Activated naive CD4-positive, alpha-beta T cell treated with anti-CD3 and anti-CD28 coated beads, Interleukin-2, amount 50 U/mL, for 72 hours (primary cell): ENCODE measurements at regions not wholly inside any gene's neighbourhood (a gene's known extent, or its start where the extent isn't known, plus 50 kb on each side); places are given as distances from the start of the nearest gene placed in this dataset.
A peak's percentile ranks its signal among the peaks of the same experiment; 100 is the strongest.
"Not testable (repeated sequence)": the region's sequence is repeated elsewhere in the genome, so short reads cannot be mapped to it uniquely, and the experiment has no call there.

Experiments
- ATAC-seq, 2 donors: fragments of 150-1000 bp; cut with Tn5 transposase; 2 replicates each; pipeline ENCODE4 v1.10.0; 2021; ENCODE audit warnings: mild to moderate bottlenecking in 2 of 2, moderate library complexity in 2 of 2
- DNase-seq, 2 donors: peaks; one replicate each; pipeline ENCODE4 v3.0.0; 2021 to 2022; ENCODE audit warnings: low spot score in 2 of 2
- H3K27ac Mint-ChIP-seq, 2 donors: one replicate each; pipeline ENCODE4 v1.8.0; 2022; ENCODE audit warnings: mild to moderate bottlenecking in 2 of 2, mixed read lengths in 2 of 2
- H3K36me3 Mint-ChIP-seq, 2 donors: one replicate each; pipeline ENCODE4 v1.8.0; 2022; ENCODE audit warnings: mixed read lengths in 2 of 2
- H3K9me3 Mint-ChIP-seq, 2 donors: one replicate each; pipeline ENCODE4 v1.8.0; 2022; ENCODE audit warnings: mixed read lengths in 2 of 2

- no peak overlapping the region for H3K27ac Mint-ChIP-seq
- H3K9me3 Mint-ChIP-seq, result peaks cover 27 to 32% of the 10 kb centered on the region in 2 donors
- H3K36me3 Mint-ChIP-seq, result peaks cover 0 to 28% of the 10 kb centered on the region in 2 donors
- DNase-seq (no peak), ATAC-seq (no peak)
These were observed 133.6 kb downstream of the TMEM121 start for GRCh38 chr14:105659935-105660527.

- no peak overlapping the region for H3K27ac Mint-ChIP-seq
- peaks cover 0 to 28% of the 10 kb centered on the region in 2 donors for H3K36me3 Mint-ChIP-seq
- DNase-seq (no peak), ATAC-seq (no peak)
- peaks cover 27 to 32% of the 10 kb centered on the region in 2 donors for H3K9me3 Mint-ChIP-seq
These were observed 134.6 kb downstream of the TMEM121 start for GRCh38 chr14:105660816-105661531.

- not testable (repeated sequence) for ATAC-seq, H3K27ac Mint-ChIP-seq, DNase-seq
- Mint-ChIP-seq H3K36me3 (peaks cover 0 to 28% of the 10 kb centered on the region in 2 donors), H3K9me3 (peaks cover 27 to 32% of the 10 kb centered on the region in 2 donors)
These were observed 135.7 kb downstream of the TMEM121 start for GRCh38 chr14:105662043-105662442.

- H3K36me3 Mint-ChIP-seq, result peaks cover 0 to 28% of the 10 kb centered on the region in 2 donors
These were observed 136.2 kb downstream of the TMEM121 start for GRCh38 chr14:105662592-105662991.

GRCh38 chr14:105663323-105663722 is 136.9 kb downstream of the TMEM121 start:
- DNase-seq, H3K27ac Mint-ChIP-seq, ATAC-seq: not testable (repeated sequence)
- Mint-ChIP-seq H3K36me3 (peaks cover 0 to 21% of the 10 kb centered on the region in 2 donors), H3K9me3 (peaks cover 22 to 27% of the 10 kb centered on the region in 2 donors)

More at GRCh38 chr14:105662592-105662991, 136.2 kb downstream of the TMEM121 start:
- DNase-seq, ATAC-seq, H3K27ac Mint-ChIP-seq: not testable (repeated sequence)
- H3K9me3 Mint-ChIP-seq, result peaks cover 27 to 31% of the 10 kb centered on the region in 2 donors

- H3K9me3 Mint-ChIP-seq, result peaks cover 18 to 20% of the 10 kb centered on the region in 2 donors
- DNase-seq, H3K27ac Mint-ChIP-seq: not testable (repeated sequence)
These were observed 137.6 kb downstream of the TMEM121 start for GRCh38 chr14:105663818-105664596.

GRCh38 chr14:105664691-105665090 is 138.3 kb downstream of the TMEM121 start:
- Mint-ChIP-seq H3K27ac (no peak overlapping the region), H3K9me3 (peaks cover 13 to 14% of the 10 kb centered on the region in 2 donors), H3K36me3 (peaks cover 0 to 13% of the 10 kb centered on the region in 2 donors)
- no peak for ATAC-seq
- DNase-seq, result no peak

More at GRCh38 chr14:105663818-105664596, 137.6 kb downstream of the TMEM121 start:
- not testable (repeated sequence) for ATAC-seq
- H3K36me3 Mint-ChIP-seq, result peaks cover 0 to 18% of the 10 kb centered on the region in 2 donors

- Mint-ChIP-seq H3K36me3 (peaks cover 0 to 6% of the 10 kb centered on the region in 2 donors), H3K9me3 (peaks cover 6 to 7% of the 10 kb centered on the region in 2 donors), H3K27ac (no peak overlapping the region)
- DNase-seq, result no peak
- no peak for ATAC-seq
These were observed 139.0 kb downstream of the TMEM121 start for GRCh38 chr14:105665247-105665950.

- DNase-seq (no peak), ATAC-seq (no peak)
- H3K27ac Mint-ChIP-seq, result no peak overlapping the region
- peaks cover 1 to 2% of the 10 kb centered on the region in 2 donors for H3K9me3 Mint-ChIP-seq
- H3K36me3 Mint-ChIP-seq, result peaks cover 0 to 1% of the 10 kb centered on the region in 2 donors
These were observed 139.5 kb downstream of the TMEM121 start for GRCh38 chr14:105665951-105666277.

GRCh38 chr14:105666420-105666819 is 140.0 kb downstream of the TMEM121 start:
- ATAC-seq, result no peak
- DNase-seq, result no peak
- Mint-ChIP-seq H3K9me3 (no peaks in the 10 kb centered on the region), H3K27ac (peak overlapping the region in 1 of 2 donors; percentile 55), H3K36me3 (no peaks in the 10 kb centered on the region)

- H3K36me3 Mint-ChIP-seq, ATAC-seq, H3K9me3 Mint-ChIP-seq, H3K27ac Mint-ChIP-seq, DNase-seq: not testable (repeated sequence)
These were observed 140.7 kb downstream of the TMEM121 start for GRCh38 chr14:105666991-105667662.

- not testable (repeated sequence) for H3K27ac Mint-ChIP-seq, H3K9me3 Mint-ChIP-seq, H3K36me3 Mint-ChIP-seq, ATAC-seq, DNase-seq
These were observed 141.3 kb downstream of the TMEM121 start for GRCh38 chr14:105667663-105668020.

GRCh38 chr14:105668021-105668420 is 141.6 kb downstream of the TMEM121 start:
- not testable (repeated sequence) for H3K27ac Mint-ChIP-seq, DNase-seq, H3K36me3 Mint-ChIP-seq, H3K9me3 Mint-ChIP-seq, ATAC-seq

GRCh38 chr14:105668471-105669230 is 142.3 kb downstream of the TMEM121 start:
- H3K9me3 Mint-ChIP-seq, DNase-seq, H3K36me3 Mint-ChIP-seq, ATAC-seq, H3K27ac Mint-ChIP-seq: not testable (repeated sequence)

GRCh38 chr14:105669231-105669610 is 142.8 kb downstream of the TMEM121 start:
- H3K9me3 Mint-ChIP-seq, ATAC-seq, H3K36me3 Mint-ChIP-seq, DNase-seq, H3K27ac Mint-ChIP-seq: not testable (repeated sequence)
